Smooth muscle cell (in vitro differentiated cells): ENCODE measurements at regions not wholly inside any gene's neighbourhood (a gene's known extent, or its start where the extent isn't known, plus 50 kb on each side); places are given as distances from the start of the nearest gene placed in this dataset.

Source experiments
- DNase-seq: peaks from one replicate; lab custom pipeline; 2025; ENCODE audit not compliant: unreplicated experiment; lab: John Stamatoyannopoulos, UW
- H2AFZ ChIP-seq: fragments of 200-600 bp; sonication (generic); 2 replicates; pipeline ENCODE4 v1.6.0; 2016; ENCODE audit warnings: antibody characterized with exemption, low read depth, mild to moderate bottlenecking
- H3F3A ChIP-seq: fragments of 200-600 bp; sonication (generic); 2 replicates; pipeline ENCODE4 v1.6.0; 2017; ENCODE audit warnings: antibody characterized with exemption, low read depth
- H3K27ac ChIP-seq: fragments of 200-600 bp; sonication (generic); 2 replicates; pipeline ENCODE4 v1.5.1; 2016; ENCODE audit warnings: low read depth, mild to moderate bottlenecking
- H3K27me3 ChIP-seq: fragments of 200-600 bp; sonication (generic); 2 replicates; pipeline ENCODE4 v1.6.1; 2016; ENCODE audit warnings: low read depth, mild to moderate bottlenecking
- H3K36me3 ChIP-seq: fragments of 200-600 bp; sonication (generic); 2 replicates; pipeline ENCODE4 v1.5.1; 2016; ENCODE audit warnings: low read depth
- H3K4me1 ChIP-seq: fragments of 200-600 bp; sonication (generic); 2 replicates; pipeline ENCODE4 v1.5.1; 2016; ENCODE audit warnings: low read depth
- H3K4me2 ChIP-seq: fragments of 200-600 bp; sonication (generic); 2 replicates; pipeline ENCODE4 v1.6.0; 2016; ENCODE audit warnings: mild to moderate bottlenecking
- H3K4me3 ChIP-seq: fragments of 200-600 bp; sonication (generic); 2 replicates; pipeline ENCODE4 v1.5.1; 2016; ENCODE audit warnings: mild to moderate bottlenecking
- H3K79me2 ChIP-seq: fragments of 200-600 bp; sonication (generic); 2 replicates; pipeline ENCODE4 v1.6.0; 2016; ENCODE audit warnings: low read depth, mild to moderate bottlenecking
- H3K9ac ChIP-seq: fragments of 200-600 bp; sonication (generic); 2 replicates; pipeline ENCODE4 v1.6.0; 2016; ENCODE audit warnings: low read depth
- H3K9me3 ChIP-seq: fragments of 200-600 bp; sonication (generic); replicated peaks from 2 replicates; pipeline ENCODE4 v1.5.1; 2016; ENCODE audit warnings: low read depth
- H4K20me1 ChIP-seq: fragments of 200-600 bp; sonication (generic); 2 replicates; pipeline ENCODE4 v1.6.0; 2016; ENCODE audit warnings: low read depth
- WGBS: methylation state at CpG from one replicate; pipeline ENCODE4 v1.1.7; 2016; ENCODE audit warnings: low lambda C conversion rate; 5-methylcytosine and 5-hydroxymethylcytosine counted together
- TF ChIP-seq, protein P1 (sequence below): fragments of 200-600 bp; sonication (generic); IDR thresholded peaks from 2 replicates; pipeline ENCODE4 v1.5.1; 2017; ENCODE audit warnings: borderline replicate concordance, mild to moderate bottlenecking, antibody characterized with exemption; ENCODE audit not compliant: insufficient read depth, poor library complexity, severe bottlenecking

GRCh38 chr5:120084543-120084870 is 379.6 kb upstream of the PRR16 start:
- no peaks in the 10 kb centered on the region for H3K4me1 ChIP-seq
- no peaks in the 10 kb centered on the region for H3K27me3 ChIP-seq
- no peaks in the 10 kb centered on the region for H3K36me3 ChIP-seq
- TF ChIP-seq, protein P1, sequence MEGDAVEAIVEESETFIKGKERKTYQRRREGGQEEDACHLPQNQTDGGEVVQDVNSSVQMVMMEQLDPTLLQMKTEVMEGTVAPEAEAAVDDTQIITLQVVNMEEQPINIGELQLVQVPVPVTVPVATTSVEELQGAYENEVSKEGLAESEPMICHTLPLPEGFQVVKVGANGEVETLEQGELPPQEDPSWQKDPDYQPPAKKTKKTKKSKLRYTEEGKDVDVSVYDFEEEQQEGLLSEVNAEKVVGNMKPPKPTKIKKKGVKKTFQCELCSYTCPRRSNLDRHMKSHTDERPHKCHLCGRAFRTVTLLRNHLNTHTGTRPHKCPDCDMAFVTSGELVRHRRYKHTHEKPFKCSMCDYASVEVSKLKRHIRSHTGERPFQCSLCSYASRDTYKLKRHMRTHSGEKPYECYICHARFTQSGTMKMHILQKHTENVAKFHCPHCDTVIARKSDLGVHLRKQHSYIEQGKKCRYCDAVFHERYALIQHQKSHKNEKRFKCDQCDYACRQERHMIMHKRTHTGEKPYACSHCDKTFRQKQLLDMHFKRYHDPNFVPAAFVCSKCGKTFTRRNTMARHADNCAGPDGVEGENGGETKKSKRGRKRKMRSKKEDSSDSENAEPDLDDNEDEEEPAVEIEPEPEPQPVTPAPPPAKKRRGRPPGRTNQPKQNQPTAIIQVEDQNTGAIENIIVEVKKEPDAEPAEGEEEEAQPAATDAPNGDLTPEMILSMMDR = no peak
- no peak overlapping the region for H3K4me2 ChIP-seq
- no peak overlapping the region for H3K4me3 ChIP-seq
- no peak overlapping the region for H3K27ac ChIP-seq
- H3K9me3 ChIP-seq = no peaks in the 10 kb centered on the region
- WGBS = 86% methylated on average over 2 of the region's 2 CpGs
- H3F3A ChIP-seq = no peaks in the 10 kb centered on the region
- DNase-seq = no peak
- no peaks in the 10 kb centered on the region for H4K20me1 ChIP-seq
- H2AFZ ChIP-seq = no peak overlapping the region
- no peak overlapping the region for H3K9ac ChIP-seq
- no peaks in the 10 kb centered on the region for H3K79me2 ChIP-seq

- no peak overlapping the region for H3K4me3 ChIP-seq
- WGBS = 90% methylated on average over 2 of the region's 2 CpGs
- no peaks in the 10 kb centered on the region for H3K4me1 ChIP-seq
- H3K9ac ChIP-seq = no peak overlapping the region
- H3K4me2 ChIP-seq = no peak overlapping the region
- TF ChIP-seq, protein P1 = no peak
- no peaks in the 10 kb centered on the region for H3K27me3 ChIP-seq
- DNase-seq = no peak
- H3K79me2 ChIP-seq = no peaks in the 10 kb centered on the region
- no peaks in the 10 kb centered on the region for H3K9me3 ChIP-seq
- no peak overlapping the region for H3K27ac ChIP-seq
- no peak overlapping the region for H2AFZ ChIP-seq
- no peaks in the 10 kb centered on the region for H3K36me3 ChIP-seq
- no peaks in the 10 kb centered on the region for H4K20me1 ChIP-seq
- no peaks in the 10 kb centered on the region for H3F3A ChIP-seq
These were observed 378.0 kb upstream of the PRR16 start for GRCh38 chr5:120086081-120086480.

DNA sequence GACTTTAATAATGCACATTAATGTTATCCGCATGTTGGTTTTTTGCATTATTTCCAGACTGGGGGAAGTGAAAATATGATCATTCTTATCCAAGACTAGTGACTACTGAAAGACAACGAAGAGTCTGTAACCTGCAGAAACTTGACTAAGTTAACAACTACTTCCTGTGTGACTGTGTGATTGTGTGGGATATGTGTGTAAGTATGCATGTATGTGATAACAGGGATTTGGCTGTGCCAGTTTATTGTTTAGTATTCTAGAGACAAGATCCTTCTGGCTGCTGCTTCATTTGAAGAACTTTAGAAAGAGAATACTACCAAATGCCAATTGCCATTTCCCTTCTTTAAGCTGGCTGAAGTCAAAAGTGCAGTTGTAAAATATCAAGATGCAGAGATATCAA is 375.7 kb upstream of the PRR16 start:
- Histone ChIP-seq H3K27me3 (no peaks in the 10 kb centered on the region), H2AFZ (no peak overlapping the region), H3K4me3 (no peak overlapping the region), H3K4me2 (no peak overlapping the region), H3K79me2 (no peaks in the 10 kb centered on the region), H3K9me3 (no peaks in the 10 kb centered on the region), H3F3A (no peaks in the 10 kb centered on the region), H3K4me1 (no peaks in the 10 kb centered on the region), H3K27ac (no peak overlapping the region), H3K36me3 (no peaks in the 10 kb centered on the region), H4K20me1 (no peaks in the 10 kb centered on the region), H3K9ac (no peak overlapping the region)
- TF ChIP-seq, protein P1 = no peak
- DNase-seq = no peak
- WGBS = 73% methylated on average over 2 of the region's 2 CpGs

DNA sequence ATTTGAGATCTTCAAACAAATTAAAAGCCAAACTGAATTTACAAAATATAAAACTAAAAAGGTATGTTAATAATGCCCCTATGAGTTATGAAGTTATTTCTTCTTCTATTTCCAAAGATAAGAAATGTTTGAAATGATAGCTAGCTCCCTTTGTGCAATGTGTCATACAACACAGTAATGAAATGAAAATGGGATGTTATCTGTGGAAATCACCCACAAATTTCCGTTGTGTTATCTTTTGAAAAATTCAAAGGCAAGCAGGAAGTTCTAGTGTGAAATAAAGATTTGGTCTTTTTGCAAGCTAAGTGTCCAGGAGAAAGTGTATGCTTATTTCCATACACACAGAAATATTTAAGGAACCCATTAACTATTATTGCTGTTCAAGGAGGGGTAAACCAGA is 375.3 kb upstream of the PRR16 start:
- TF ChIP-seq, protein P1 = no peak
- H3K4me2 ChIP-seq = no peak overlapping the region
- H3K36me3 ChIP-seq = no peaks in the 10 kb centered on the region
- WGBS = 60% methylated on average over 1 of the region's 1 CpG
- no peak overlapping the region for H3K4me3 ChIP-seq
- no peak for DNase-seq
- H4K20me1 ChIP-seq = no peaks in the 10 kb centered on the region
- H3K27me3 ChIP-seq = no peaks in the 10 kb centered on the region
- H3K27ac ChIP-seq = no peak overlapping the region
- no peaks in the 10 kb centered on the region for H3F3A ChIP-seq
- H3K79me2 ChIP-seq = no peaks in the 10 kb centered on the region
- H3K4me1 ChIP-seq = no peaks in the 10 kb centered on the region
- H3K9me3 ChIP-seq = no peaks in the 10 kb centered on the region
- no peak overlapping the region for H3K9ac ChIP-seq
- H2AFZ ChIP-seq = no peak overlapping the region
